ENCODE measurements at regions not wholly inside any gene's neighbourhood (a gene's known extent, or its start where the extent isn't known, plus 50 kb on each side); places are given as distances from the start of the nearest gene placed in this dataset.

DNA sequence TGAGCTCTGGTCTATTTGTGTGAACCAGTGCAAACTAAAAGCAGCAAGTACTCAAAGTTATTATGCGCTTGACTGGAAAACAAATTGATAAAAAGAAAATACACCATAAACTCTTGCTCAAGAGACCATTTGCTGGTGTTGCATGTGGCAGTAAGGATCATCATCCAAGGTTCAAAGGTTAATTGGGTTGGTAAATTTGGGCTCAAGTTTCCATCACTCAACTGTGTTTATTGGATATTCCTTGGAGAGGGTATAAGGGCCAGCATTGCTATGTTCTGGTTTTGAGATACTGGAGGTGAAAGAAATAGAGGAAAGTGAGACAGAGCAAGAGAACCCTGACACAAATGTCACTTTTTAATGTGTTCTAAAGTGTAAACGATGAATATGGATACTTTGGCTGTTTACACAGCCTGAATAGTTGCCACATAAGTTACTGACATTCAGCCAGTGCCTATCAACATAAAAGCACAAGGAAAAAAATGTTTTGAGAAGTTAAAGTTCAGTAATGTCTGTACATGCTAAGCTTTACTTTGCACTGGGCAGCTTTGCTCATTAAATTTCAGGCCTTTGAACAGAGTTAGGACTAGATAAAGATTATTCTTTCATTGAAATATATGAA lies 736.1 kb downstream of the HDGFL1 start:
- TF ChIP-seq POLR2AphosphoS5 (IDR thresholded peaks at IDR 0.05) (no peak), POLR2A (IDR thresholded peaks at IDR 0.05) (no peak)
- TF ChIP-seq, protein P1, sequence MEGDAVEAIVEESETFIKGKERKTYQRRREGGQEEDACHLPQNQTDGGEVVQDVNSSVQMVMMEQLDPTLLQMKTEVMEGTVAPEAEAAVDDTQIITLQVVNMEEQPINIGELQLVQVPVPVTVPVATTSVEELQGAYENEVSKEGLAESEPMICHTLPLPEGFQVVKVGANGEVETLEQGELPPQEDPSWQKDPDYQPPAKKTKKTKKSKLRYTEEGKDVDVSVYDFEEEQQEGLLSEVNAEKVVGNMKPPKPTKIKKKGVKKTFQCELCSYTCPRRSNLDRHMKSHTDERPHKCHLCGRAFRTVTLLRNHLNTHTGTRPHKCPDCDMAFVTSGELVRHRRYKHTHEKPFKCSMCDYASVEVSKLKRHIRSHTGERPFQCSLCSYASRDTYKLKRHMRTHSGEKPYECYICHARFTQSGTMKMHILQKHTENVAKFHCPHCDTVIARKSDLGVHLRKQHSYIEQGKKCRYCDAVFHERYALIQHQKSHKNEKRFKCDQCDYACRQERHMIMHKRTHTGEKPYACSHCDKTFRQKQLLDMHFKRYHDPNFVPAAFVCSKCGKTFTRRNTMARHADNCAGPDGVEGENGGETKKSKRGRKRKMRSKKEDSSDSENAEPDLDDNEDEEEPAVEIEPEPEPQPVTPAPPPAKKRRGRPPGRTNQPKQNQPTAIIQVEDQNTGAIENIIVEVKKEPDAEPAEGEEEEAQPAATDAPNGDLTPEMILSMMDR (IDR thresholded peaks at IDR 0.05) = no peak

Data from sigmoid colon (tissue), 4 donors.